ENCODE measurements at regions not wholly inside any gene's neighbourhood (a gene's known extent, or its start where the extent isn't known, plus 50 kb on each side); places are given as distances from the start of the nearest gene placed in this dataset.

DNA sequence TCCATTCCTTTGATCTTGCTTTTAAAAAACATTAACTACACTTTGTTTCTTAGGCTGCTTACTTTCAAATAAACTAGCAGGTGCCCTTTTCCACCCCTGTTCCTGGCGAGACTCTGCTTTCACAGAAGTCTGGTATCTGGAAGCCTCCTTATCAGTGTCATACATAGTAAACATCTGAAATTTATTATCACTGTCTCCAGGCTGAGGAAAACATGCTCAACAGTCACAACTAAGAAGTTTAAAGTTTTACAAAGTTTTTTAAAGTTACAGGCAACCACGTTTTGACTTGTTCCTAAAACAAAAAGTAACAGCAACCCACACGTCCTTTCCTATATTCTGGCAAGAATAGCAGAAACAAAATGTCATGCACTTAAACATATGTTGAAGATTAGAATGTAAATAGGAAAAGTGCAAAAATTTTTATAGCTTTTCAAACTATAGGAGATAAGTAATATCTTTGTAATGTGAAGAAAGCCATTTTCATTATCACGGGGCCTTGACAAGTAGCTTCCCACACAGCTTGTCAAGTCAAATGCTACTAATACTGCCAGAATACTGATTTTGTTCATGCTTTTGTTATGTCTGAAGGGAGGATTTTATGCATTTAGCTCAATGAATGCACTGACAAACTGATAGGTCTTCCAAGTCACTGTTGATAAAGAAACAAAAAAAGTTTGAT is 275.2 kb upstream of the KCNMB2 start:
- no peak for TF ChIP-seq FOXK1 (CRISPR knock-in tag; IDR thresholded peaks at IDR 0.05)
- TF ChIP-seq, protein P1, sequence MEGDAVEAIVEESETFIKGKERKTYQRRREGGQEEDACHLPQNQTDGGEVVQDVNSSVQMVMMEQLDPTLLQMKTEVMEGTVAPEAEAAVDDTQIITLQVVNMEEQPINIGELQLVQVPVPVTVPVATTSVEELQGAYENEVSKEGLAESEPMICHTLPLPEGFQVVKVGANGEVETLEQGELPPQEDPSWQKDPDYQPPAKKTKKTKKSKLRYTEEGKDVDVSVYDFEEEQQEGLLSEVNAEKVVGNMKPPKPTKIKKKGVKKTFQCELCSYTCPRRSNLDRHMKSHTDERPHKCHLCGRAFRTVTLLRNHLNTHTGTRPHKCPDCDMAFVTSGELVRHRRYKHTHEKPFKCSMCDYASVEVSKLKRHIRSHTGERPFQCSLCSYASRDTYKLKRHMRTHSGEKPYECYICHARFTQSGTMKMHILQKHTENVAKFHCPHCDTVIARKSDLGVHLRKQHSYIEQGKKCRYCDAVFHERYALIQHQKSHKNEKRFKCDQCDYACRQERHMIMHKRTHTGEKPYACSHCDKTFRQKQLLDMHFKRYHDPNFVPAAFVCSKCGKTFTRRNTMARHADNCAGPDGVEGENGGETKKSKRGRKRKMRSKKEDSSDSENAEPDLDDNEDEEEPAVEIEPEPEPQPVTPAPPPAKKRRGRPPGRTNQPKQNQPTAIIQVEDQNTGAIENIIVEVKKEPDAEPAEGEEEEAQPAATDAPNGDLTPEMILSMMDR (IDR thresholded peaks at IDR 0.05), result no peak
- TF ChIP-seq CREM (CRISPR knock-in tag; IDR thresholded peaks at IDR 0.05), result no peak
- no peak for TF ChIP-seq ESRRA (CRISPR knock-in tag; IDR thresholded peaks at IDR 0.05; ENCODE audit: borderline replicate concordance)
- TF ChIP-seq E2F5 (CRISPR knock-in tag; IDR thresholded peaks at IDR 0.05), result no peak
- TF ChIP-seq FOXP1 (CRISPR knock-in tag; IDR thresholded peaks at IDR 0.05; ENCODE audit: borderline replicate concordance), result no peak
- TF ChIP-seq GRHL2 (CRISPR knock-in tag; IDR thresholded peaks at IDR 0.05; ENCODE audit: insufficient replicate concordance, severe bottlenecking), result no peak
- no peak for TF ChIP-seq JUN (CRISPR knock-in tag; IDR thresholded peaks at IDR 0.05)
- TF ChIP-seq AFF4 (CRISPR knock-in tag; IDR thresholded peaks at IDR 0.05; ENCODE audit: borderline replicate concordance), result no peak
- no peak for TF ChIP-seq IRF2 (CRISPR knock-in tag; IDR thresholded peaks at IDR 0.05; ENCODE audit: borderline replicate concordance, low read depth)
- TF ChIP-seq, protein P2, sequence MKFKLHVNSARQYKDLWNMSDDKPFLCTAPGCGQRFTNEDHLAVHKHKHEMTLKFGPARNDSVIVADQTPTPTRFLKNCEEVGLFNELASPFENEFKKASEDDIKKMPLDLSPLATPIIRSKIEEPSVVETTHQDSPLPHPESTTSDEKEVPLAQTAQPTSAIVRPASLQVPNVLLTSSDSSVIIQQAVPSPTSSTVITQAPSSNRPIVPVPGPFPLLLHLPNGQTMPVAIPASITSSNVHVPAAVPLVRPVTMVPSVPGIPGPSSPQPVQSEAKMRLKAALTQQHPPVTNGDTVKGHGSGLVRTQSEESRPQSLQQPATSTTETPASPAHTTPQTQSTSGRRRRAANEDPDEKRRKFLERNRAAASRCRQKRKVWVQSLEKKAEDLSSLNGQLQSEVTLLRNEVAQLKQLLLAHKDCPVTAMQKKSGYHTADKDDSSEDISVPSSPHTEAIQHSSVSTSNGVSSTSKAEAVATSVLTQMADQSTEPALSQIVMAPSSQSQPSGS (CRISPR knock-in tag; IDR thresholded peaks at IDR 0.05; ENCODE audit: borderline replicate concordance, low read depth), result no peak
- no peak for TF ChIP-seq HMGA2 (CRISPR knock-in tag; IDR thresholded peaks at IDR 0.05)
- TF ChIP-seq MAX (CRISPR knock-in tag; IDR thresholded peaks at IDR 0.05), result no peak
- TF ChIP-seq, protein P3, sequence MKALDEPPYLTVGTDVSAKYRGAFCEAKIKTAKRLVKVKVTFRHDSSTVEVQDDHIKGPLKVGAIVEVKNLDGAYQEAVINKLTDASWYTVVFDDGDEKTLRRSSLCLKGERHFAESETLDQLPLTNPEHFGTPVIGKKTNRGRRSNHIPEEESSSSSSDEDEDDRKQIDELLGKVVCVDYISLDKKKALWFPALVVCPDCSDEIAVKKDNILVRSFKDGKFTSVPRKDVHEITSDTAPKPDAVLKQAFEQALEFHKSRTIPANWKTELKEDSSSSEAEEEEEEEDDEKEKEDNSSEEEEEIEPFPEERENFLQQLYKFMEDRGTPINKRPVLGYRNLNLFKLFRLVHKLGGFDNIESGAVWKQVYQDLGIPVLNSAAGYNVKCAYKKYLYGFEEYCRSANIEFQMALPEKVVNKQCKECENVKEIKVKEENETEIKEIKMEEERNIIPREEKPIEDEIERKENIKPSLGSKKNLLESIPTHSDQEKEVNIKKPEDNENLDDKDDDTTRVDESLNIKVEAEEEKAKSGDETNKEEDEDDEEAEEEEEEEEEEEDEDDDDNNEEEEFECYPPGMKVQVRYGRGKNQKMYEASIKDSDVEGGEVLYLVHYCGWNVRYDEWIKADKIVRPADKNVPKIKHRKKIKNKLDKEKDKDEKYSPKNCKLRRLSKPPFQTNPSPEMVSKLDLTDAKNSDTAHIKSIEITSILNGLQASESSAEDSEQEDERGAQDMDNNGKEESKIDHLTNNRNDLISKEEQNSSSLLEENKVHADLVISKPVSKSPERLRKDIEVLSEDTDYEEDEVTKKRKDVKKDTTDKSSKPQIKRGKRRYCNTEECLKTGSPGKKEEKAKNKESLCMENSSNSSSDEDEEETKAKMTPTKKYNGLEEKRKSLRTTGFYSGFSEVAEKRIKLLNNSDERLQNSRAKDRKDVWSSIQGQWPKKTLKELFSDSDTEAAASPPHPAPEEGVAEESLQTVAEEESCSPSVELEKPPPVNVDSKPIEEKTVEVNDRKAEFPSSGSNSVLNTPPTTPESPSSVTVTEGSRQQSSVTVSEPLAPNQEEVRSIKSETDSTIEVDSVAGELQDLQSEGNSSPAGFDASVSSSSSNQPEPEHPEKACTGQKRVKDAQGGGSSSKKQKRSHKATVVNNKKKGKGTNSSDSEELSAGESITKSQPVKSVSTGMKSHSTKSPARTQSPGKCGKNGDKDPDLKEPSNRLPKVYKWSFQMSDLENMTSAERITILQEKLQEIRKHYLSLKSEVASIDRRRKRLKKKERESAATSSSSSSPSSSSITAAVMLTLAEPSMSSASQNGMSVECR (CRISPR knock-in tag; IDR thresholded peaks at IDR 0.05; ENCODE audit: borderline replicate concordance), result no peak
